ENCODE measurements at regions not wholly inside any gene's neighbourhood (a gene's known extent, or its start where the extent isn't known, plus 50 kb on each side); places are given as distances from the start of the nearest gene placed in this dataset.
"Not testable (repeated sequence)": the region's sequence is repeated elsewhere in the genome, so short reads cannot be mapped to it uniquely, and the experiment has no call there.

DNA sequence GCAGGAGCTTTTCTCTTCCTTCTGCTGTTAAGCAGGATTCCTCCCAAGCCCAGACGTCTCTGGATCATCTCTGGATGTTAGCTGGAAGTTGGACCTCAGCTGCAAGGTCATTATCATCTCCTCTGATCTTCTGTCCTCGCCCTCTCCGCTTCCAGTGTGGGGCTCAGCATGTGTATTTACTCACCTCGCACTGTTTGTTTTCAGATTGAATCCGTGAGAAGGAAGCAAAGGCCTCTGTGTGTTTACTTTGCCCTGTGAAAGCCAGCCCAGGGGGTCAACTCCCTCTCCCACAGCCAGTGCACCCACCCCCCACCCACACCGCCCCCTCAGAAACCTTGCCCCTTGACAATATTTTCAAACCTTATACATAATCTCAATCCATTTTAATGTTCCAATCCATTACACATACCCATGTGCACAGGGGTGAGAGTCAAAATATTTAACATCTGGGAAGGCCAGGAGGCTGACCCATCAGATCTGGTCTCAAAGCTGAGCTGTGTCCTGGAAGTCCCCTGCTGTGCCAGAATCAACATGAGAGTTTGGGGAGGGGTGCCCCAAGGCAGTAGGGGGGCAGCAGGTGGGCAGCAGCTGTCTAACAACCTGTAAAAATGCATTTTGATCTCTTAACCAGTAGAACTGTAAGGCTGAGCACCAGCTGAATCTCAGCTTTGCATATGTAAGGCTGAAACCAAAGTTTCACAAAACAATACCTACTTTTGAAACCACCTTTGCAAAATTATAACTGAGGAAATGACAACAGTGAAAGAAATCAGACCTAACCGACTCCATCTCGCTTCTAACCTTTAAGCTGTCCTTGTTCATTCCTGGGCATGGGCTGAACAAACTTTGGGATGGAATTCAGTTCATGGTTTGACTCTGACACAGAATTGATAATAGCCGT is 157.9 kb downstream of the ZNF664 start:
- DNase-seq = no peak

DNA sequence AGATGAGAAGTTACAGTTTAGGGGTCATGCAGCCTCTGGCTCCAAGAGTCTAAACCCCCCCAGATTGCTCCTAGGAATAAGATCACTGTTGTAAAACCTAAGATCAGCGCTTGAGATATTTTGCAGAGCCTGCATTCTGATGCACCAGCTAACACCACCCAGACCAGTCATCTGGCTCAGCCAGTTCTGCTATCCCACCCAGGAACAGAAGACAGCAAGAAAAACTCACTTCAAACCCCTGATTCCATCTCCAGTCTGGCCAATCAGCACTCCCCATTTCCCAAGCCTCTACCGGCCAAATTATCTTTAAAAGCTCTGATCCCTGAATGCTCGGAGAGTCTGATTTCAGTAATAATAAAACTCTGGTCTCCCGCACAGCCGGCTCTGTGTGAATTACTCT is 158.6 kb downstream of the ZNF664 start:
- no peak for DNase-seq

DNA sequence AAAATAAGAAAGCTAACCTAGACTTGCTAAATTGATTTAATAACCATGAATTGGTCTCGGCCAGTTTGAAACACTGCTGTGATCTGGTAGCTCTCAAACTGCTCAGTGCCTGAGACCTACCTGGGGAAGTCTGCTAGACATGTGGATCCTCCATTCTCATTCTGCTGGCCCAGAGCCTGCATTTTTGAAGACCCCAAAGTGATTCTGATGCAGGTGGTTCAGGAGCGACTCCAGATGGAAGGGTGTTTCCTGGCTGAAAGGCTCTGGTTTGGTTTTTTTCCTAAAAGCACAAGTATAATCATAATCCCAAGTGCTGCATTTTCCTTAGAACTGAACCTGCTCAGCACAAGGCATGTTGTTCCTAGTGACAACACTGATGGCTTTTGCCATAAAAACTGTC is 159.5 kb downstream of the ZNF664 start:
- no peak for DNase-seq

DNA sequence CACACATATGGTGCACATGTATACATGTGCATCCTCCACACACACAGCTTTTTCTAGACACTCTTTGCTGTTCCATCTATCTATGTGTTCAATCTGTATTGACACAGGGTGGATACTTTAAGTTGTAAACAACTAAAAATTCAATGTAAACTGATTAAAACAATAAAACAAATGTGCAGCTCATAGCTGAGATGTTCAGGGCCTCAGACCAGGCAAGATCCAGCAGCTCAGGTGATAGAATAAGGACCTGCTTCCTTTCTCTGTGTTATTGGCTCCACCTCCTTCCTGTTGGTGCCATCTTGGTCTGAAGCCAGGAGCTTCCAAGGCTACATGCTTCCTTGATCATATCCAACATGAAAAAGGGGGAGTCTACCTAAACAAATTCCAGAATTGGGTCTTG is 158.1 kb upstream of the RFLNA start:
- DNase-seq = no peak

DNA sequence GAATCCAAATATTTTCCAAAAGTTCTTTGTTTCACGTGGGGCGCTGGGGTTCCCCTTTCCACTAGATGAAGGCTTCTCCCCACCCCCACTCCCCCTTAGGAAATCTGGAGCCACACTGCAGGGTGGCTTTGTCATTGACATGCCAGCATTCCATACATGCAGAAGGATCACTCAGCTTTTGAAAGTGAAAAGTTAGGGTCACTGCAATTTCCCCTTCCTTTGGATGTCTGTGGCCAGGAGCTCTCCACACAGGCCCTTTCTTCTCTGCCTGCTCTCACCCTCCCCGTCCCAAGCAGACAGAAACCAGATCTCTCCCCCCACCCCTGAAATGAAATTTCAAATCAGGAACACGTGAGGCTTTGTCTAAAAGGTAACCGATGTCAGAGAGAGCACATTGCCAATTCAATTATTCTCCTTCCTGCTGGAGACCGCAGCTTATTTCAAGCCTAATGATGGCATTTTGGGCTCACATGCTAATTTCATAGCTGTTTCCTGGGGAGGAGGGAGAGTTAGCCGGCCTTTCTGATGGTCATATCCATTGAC is 153.9 kb upstream of the RFLNA start:
- DNase-seq = no peak

DNA sequence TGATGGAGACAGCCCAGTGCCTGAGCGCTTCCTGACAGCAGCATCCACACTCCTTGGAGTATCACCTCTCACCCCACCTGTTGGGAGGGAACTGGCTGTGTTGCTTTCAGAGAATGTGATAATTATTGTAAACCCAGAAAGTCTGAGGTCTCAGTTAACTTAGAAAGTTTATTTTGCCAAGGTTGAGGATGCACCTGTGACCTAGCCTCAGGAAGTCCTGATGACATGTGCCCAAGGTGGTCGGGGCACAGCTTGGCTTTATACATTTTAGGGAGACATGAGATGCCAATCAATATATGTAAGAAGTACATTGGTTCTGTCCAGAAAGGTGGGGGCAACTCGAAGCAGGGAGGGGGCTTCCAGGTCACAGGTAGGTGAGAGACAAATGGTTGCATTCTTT is 153.3 kb upstream of the RFLNA start:
- DNase-seq = not testable (repeated sequence)

DNA sequence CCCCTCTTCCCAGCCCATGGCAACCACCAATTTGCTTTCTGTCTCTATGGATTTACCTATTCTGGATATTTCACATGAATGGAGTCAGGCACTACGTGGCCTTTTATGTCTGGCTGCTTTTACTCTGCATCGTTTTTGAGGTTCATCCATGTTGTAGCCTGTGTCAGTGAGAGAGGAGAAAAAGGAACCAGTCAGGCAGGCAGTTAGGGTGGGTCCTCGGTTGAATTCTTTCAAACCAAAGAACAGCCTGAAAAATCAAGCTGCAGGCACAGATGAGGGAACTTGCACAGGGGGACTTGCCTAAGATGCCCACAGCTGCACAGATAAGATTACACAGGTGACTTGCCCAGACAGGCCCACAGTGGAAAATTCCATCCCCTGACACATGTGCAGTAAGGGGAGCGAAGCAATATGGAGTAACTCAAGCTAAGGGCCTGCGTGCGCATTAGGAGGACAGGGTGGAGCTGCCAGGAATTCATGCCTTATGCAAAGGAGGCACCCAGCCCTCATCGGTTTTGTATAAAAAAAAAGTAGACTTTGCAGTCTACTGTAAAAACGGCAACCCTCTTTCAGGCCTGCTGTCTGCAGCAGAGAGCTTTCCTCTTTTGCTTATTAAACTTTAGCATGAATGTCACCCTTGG is 152.4 kb upstream of the RFLNA start:
- no peak for DNase-seq

DNA sequence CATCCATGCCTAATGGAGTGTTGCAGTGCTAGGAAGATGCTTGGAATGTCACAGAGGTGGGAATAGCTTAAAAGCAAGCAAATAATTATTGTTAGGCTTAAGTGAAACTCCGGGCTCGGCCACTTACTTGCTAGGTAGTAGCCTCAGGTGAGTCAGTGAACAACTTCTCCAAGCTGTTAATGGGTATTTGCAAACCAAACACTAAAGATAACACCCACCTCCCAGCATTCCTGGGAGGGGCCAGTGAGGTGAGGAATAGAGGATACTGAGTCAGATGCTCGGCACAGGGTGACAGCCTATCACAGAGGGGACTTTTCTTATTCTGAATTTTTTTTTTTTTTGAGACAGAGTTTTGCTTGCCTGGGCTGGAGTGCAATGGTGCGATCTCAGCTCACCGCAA is 151.2 kb upstream of the RFLNA start:
- no peak for DNase-seq

DNA sequence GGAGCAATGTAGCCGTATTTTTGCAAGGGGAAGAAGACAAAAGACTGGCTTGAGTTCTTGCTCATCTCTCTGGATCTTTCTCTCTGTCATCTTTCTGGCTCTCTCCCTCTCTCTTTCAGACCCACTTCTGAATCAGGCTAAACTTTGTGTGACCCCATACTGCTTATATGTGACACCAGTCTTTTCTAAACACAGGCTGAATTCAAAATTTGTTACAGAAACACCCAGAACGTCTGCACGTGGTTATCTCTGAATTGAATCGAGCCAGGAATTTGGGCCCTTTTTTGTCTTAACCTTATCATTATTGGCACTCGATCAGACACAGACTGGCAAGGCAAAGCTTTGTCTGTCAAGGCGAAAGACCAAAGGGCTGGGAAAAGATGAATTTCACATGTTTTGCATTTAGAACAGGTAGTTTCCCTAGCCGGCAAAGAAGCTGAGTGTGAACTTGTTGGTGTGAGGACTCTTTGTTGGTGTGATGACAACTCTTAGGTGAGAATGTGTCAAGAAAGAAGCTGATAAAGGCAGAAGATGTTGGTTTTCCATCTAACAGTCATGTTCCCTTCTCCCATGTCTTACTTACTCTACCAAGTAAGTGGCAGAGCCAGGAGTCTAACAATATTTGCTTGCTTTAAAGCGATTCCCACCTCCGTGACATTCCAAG is 150.2 kb upstream of the RFLNA start:
- no peak for DNase-seq

DNA sequence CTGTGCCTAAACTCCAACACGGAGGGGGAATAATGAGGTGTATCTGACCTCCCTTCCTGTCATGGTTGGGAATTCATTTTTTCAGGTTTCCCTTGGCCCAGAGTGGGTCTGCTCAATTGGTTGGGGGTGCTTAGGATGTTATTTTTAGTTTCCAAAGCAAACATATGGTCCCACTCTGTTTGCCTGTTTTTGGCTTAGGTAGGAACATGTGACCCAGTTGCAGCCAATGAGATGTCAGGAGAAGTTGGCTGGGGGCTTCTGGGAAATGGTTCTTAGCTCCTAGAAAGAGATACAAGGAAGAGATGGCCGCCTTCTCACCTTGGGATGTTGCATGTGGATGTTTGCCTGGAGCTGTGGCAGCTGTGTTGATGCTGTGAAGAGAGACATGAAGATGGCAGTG is 147.9 kb upstream of the RFLNA start:
- DNase-seq = no peak

DNA sequence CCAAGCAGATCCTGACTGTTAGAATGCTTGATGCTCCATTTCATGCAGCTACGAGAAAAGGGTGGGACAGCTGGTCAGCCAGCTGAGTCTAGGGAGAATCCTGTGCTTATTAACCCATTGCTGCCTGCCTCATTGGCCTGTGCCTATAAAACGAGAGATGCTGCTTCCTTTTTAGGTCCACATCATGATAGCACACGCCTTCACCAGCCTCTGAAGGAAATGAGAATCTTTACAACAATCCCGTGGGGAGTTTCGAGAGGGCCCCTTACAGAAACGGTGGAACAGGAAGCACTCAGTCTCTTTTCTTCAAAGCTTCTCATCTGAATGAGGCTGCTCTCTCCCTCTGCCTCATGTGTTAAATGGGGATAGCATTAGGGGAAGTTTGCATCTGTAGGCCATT is 147.3 kb upstream of the RFLNA start:
- DNase-seq = no peak

DNA sequence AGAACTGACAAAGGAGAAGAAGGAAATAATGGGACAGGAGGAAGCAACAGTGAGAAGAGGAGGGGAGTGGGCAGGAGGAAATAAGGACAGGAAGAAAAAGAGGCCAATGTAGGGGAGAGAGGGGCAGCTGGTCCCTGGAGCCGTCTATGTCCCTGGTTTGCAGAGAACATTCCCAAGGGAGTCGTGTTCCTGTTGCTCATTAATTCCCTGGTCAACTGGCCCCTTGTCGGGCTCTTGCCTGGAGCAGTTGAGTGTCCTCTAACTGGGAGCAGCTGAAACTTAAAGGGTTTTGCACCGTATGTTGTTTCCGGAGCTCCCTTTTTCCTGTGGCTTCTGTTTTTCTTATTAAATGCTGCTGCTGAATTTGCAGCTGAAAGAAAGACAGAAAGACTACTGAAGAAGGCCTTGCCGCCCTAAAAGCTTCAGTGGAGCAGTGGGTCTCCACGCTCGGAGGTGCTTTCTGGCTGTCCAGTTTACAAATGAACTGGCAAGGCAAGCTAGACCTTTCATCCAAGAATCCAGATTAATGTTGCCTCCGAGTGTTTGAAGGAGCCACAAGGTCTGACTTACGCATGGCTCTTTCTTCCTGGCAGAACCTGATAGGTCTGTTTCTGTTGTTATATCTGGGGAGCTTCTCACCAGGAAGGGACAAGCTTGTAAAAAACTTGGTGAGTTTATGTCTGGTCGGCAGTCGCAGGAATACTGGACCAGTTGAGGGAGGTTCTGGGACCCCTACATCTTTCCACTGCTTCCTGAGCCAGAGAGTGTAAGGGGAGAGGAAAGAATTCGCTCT is 146.2 kb upstream of the RFLNA start:
- no peak for DNase-seq

DNA sequence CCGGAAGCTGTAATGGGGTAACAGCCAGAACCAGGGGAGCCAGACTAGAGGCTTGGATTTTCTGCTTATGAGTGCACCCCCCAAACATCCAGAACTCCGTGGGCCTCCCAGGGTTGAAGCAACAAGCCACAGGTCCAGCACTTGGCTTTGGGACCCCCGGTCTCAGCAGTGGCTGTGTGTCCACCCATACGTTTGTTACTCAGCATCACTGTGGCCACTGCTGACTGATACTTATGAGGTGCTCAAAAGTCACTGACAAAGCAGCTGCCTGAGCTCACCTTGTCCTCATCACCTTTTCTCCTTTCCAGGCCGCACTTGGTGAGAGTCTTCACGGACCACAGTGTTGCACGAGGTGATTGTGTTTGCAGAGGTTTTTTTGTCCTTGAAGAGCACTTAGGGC is 145.6 kb upstream of the RFLNA start:
- DNase-seq = no peak

DNA sequence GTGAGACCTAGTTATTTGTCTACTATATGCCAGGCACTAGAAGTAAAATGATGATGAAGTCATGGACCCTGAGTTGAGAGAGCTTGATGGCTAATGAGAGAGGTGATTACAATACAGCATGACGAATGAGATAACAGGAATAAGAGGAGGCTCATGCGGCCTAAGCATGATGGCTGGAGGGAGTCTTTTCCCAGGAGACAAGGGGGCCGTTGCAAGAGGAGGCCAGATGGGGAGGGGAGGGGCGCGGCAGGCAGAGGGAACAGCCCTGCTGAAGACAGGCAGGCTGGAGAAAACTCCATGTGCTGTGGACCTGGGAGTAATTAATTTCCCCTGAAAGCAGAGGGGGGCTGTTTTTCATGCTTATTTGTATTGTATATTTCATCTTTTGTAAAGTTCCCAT is 144.7 kb upstream of the RFLNA start:
- no peak for DNase-seq

DNA sequence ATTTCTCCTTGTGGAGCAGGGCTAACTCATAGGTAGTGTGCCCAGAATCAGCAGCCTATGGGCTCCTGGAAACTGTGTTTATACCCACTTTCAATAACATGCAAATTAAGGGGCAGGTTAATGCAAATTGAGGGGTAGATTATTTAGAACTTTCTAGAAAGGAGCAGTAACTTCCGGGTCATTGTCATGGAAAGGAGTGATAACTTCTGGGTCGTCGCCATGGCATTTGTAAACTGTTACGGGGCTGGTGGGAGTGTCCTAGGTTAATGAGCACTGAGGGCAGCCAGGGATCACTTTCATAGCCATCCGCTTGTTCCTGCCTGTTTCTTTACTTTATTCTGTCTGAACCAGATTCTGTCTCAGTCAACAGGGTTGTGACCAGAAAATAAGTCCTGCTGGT is 143.3 kb upstream of the RFLNA start:
- DNase-seq = no peak

DNA sequence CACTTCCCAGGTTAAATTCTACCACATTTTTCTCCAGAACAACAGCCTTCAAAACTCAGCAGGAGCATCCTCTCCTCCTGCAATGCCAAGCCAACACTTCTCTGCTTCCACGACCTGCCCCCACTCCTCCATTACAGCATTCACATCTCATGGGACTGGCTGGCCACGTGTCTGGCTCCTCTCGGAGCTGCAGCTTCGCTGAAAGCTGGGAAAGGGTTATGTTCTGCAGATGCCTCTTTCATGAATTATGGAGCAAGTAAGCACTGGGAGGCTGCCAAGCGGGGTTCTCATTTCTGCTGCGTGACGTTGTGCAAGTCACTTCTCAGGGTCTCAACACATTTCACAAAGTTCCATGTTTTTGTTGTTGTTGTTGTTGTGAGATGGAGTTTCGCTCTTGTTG is 142.2 kb upstream of the RFLNA start:
- no peak for DNase-seq

DNA sequence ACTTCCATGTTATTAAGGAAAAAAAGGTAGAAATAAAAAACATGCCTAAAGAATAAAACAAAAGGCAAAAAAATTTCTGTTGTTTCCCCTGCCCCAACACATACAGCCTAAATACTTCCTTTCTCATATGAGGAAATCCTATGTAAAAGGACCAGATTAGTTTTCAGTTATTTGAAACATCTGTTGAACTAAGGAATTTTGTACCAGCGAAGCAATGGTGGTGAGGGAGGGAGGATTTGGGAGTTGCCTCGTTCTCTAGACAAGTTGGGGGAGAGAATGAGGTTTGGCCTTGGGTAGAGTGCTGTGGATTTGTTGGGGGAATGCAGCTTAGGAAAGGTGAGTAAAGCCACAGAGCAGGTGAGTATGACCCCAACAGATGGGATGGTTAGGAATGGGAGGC is 141.5 kb upstream of the RFLNA start:
- DNase-seq = no peak

DNA sequence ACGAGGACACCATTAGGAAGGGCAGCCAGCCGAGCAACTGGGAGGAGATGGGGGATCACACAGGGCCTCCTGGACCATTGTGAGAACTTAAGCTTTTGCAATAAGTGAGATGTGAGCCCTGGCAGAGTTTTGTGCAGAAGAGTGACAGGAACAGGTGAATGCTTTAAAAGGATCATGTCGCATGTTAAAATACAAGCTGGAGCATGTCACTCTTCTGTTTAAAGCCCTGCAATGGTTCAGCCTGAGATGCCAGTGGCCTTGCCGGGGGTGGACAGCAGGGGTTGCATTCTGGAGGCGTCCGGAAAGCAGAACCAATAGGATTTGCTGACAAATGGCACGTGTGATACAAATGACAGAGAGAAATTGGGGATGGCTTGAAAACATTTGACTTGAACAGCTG is 137.5 kb upstream of the RFLNA start:
- no peak for DNase-seq

DNA sequence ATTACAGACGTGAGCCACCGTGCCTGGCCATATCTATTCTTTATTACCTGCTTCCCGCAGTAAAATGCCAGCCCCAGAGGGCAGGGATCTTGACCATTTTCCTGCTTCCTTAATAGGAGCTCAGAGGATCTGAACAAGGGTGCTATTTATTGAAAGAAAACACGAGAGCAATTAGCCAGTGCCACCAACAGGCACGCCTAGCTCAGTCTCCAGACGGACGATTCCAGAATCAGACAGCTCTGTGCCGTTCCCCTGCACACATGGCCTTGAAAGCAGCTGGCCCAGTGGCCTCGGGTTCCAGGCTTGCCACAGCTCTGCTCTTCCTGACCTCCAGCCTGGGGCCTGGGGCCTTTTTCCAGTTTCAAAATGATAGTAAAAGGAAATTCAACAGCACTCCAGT is 135.2 kb upstream of the RFLNA start:
- peak in 1 of 14 donors; percentile 10 for DNase-seq

DNA sequence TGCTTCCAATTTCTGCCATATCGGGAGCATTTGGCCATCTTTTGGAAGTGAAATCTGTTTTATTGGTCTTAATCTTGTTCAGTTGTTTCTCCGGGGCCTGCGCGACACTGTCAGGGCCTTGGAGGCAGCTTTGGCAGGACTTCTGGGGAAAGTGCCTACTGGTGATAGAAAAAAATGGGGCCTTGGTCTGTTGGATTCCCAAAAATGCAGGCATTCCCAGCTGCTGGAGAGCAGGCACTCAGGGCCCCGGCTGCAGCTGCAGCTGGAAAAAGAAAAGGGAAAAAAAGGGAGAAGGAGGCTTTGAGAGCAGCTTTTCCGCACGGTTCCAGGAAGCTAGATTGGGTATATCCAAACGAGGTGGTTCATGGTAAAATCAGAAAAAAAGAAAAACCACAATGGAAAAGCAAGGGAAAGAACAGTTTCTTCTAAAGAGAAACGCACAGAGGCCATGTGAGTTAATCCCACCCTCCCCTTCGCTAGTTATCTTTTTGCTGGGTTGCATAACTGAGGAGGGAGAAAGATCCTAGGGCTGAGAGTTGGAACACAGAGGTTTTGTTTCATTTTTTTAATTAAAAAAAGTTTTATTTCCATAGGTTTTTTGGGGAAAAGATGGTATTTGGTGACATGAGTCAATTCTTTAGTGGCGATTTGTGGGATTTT is 134.7 kb upstream of the RFLNA start:
- no peak for DNase-seq

DNA sequence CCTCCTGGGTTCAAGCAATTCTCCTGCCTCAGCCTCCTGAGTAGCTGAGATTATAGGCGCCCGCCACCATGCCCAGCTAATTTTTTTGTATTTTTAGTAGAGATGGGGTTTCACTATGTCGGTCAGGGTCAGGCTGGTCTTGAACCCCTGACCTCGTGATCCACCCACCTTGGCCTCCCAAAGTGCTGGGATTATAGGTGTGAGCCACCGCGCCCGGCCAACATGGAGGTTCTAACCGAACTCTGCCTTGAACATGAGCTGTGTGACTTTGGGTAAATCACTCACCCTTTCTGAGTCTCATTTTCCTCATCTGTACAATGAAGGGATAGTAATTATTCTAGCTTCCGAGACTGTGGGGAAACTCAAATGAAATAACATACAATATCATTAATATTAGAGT is 133.5 kb upstream of the RFLNA start:
- not testable (repeated sequence) for DNase-seq

Measured in C1 segment of cervical spinal cord (tissue), 14 donors.